UCSD-AML1 (cell line): ENCODE measurements at regions not wholly inside any gene's neighbourhood (a gene's known extent, or its start where the extent isn't known, plus 50 kb on each side); places are given as distances from the start of the nearest gene placed in this dataset.
"Not testable (repeated sequence)": the region's sequence is repeated elsewhere in the genome, so short reads cannot be mapped to it uniquely, and the experiment has no call there.

Source experiments
- DNase-seq: peaks from one replicate; lab custom pipeline; 2025; ENCODE audit not compliant: unreplicated experiment; lab: John Stamatoyannopoulos, UW

DNA sequence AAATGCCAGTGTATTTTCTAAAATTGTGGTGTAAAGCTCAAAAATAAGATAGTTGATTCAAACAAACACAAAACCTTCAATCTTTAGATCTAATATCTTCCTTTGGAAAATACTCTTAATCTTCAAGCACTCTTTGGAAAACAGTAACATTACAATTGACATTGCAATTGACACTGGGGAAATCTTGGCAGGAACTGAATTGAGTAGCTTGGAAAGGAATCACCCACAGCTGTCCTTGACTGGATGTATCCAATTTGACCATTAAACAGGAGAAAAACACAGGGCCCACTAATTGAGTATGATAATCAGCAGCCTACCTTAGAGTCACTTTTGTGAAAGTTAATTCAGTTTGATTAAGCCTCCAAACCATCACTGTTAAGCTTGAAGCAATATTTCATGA, 776.7 kb downstream of the DTWD2 start:
- no peak for DNase-seq

DNA sequence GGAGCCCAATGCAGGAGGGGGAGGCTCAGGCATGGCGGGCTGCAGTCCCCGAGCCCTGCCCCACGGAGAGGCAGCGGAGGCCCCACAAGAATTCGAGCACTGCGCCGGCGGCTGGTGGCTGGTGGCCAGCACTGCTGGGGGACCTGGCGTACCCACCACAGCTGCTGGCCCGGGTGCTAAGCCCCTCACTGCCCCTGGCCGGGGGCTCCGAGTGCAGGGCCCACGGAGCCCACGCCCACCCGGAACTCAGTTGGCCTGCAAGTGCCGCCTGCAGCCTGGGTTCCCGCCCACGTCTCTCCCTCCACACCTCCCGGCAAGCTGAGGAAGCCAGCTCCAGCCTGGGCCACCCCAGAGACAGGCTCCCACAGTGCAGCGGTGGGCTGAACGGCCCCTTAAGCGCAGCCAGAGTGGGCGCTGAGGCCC, 780.3 kb downstream of the DTWD2 start:
- no peak for DNase-seq

DNA sequence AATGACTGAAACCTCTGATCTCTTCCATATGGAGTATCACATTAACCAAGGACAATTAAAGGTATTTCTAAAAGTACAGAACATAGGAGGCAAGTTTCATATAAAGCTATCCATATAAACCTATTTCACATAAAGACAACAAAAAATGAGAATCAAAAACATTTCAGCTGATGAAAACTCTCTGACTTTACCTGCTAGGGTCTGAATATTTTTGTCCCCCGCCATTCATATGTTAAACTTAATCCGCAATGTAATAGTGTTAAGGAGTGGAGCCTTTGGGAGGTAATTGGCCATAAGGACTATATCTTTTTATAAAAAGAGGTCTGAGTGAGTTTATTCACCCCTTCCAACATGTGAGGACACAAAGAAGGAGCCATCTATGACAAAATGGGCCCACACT, 788.5 kb downstream of the DTWD2 start:
- DNase-seq: no peak

DNA sequence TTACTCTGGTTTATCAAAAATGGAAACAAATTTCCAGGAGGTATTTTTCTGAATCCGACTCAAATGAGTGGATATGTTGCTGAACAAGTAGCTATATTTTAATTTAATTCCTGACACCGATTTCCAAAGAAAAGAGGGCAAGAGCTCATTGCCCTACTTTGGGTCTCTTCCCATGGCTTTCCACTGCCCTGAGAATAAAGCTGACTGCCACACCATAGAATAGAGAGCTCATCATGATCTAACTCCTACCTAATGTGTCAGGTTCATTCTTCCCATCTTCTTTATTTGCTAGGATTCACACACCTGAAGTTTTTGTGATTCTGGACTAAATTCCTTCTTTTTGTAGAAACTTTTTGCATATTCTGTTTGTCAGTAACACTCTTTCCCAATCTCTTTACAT, 792.1 kb downstream of the DTWD2 start:
- no peak for DNase-seq

DNA sequence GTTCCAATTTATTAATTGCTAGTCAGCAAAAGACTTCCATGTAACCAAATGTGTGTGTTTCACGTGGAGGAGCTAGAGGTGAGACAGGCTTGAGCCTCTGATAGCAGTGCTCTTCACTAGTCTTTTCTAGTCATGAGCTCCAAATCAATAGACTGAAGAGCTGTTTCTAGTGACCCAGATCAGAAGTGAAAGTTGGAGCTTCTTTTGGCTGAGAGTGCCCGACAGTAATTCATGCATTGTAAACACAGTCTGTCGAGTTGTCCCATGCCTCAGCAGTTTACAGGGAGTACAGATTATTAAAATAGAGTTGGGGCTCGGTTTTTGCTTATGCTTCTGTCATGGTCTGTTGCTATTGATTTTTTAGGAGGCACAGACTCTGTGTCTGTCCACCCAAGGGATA, 793.1 kb downstream of the DTWD2 start:
- no peak for DNase-seq

DNA sequence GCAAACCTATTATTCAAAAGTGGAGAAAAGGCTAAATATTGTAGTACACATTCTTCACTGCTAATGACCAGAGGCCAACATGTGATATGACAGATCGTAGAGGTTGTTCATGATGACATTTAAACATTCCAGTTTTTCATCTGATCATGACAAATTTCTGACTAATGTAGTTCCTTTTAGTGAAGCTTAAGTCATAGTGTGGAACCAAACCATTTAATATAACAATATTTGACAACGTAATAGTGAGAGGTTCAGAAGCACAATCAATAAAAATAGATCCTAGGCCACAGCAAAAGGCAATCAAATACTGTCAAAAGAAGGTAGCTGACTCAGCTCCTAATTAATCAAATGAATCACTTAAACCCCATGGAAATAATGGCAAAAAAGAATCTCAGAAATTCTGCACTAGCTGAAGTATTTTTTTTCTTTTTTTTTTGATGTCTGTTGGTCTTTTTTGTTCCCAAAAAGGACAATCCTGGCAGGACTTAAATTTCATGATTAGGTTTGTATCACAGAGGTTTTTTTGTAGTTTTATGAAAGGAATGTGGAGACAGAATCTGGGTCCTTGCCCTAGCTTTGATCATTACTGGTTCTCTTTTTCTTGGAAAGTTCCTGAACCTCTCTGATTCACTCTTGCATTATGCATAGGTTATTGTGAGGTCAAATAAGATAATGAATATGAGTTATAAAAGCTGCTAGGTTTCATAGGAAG, 795.0 kb downstream of the DTWD2 start:
- no peak for DNase-seq

DNA sequence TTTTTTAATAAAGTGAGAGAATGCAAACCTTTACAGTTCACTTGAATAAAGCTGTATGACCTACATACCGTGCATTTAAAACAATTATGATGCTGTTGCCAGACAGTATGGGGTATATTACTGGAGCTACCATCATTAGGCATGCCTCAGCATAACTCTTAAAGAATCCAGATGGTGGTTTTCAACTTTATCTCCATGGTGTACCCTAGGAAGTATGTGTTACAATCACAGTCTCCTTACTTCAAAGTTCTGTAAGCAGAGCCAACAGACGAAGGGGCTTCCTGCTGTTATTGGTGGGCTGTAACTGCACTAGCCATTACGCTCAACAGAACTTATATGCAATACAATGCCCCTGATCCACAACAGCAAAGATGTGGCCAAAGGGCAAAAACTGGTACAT, 803.3 kb downstream of the DTWD2 start:
- DNase-seq: no peak

DNA sequence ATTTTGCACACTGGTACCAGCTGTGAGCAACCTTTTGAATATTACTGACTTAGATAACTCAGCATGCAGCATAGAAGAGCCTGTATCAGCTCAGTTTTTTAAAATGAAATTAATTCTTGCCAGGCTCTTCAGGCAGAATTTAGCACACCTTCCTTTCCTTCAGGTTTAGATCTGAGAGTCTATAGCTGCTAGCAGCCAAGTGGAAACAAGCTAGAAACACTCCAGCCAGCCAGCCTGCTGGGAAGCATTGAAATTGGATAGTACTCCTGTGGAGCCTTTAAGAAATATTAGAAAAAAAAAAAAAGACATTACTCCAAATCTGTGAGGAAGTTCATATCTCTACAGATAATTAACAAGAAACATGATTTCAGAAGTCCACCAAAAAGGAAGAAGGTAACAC, 812.2 kb downstream of the DTWD2 start:
- no peak for DNase-seq

DNA sequence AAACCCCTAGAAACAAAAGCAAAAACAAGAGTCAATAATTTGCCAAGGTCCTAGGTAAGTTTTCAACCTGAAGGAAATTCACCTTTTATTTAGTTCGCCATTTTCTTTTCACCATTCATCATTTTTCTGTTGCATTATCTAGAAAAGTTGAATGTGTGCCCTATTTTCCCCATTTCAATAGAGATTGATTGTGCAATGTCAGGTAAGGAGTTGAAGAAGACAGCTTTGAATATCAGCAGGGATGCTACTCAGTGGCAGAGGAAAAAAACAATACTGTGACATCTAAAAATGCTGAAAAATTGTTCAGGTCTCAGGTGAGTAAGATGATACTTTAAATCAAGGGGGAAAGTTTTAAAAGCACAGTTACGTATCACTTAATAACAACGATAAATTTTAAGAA, 813.7 kb downstream of the DTWD2 start:
- DNase-seq: no peak

DNA sequence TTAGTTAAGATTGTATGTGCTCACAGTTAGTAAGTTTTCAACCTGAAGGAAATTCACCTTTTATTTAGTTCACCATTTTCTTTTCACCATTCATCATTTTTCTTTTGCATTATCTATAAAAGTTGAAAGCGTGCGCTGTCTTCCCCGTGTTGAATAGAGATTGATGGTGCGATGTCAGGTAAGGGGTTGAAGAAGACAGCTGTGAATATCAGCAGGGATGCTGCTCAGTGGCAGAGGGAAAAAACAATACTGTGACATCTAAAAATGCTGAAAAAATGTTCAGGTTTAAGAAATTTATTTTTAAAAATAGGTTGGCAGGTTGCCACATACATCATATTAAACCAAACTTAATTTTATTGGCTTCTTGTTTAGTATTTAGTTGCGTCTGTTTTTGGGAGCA, 815.0 kb downstream of the DTWD2 start:
- no peak for DNase-seq

DNA sequence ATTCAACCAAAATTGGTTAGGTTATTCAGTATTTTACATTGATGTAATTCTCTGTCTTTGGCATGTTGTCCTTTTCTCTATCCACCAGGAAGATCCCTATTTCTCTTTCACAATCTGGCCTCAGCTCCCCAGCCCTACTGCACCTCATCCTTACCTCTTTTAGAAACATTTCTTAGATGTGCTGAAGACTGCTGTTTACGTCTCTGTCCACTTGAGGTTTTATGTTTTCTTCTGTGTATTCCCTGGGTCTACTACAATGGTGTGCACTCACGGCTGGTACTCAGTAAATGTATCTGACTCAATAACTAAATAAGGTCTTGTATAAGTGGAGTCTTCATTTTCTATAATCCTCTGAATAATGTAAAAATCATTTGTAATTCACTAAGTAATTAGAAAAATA, 822.7 kb downstream of the DTWD2 start:
- DNase-seq: no peak

DNA sequence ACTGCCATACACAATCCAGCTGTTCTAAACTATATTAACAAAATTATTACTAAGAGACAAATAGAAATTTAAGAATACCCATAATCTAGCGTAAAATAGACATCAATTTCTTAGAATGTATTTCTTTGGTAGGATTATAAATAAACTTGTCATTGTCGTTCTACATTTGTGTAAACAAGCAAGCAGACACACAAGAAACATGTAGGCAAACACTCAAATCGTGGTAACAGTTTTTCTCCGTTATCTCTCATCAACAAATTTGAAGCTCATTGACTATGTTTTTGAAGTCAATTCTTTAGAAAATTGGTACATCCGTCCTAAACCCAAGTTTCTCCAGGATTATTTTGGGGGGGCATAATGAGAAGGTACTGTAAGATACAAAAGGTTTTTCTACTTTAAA, 832.2 kb downstream of the DTWD2 start:
- DNase-seq: no peak

DNA sequence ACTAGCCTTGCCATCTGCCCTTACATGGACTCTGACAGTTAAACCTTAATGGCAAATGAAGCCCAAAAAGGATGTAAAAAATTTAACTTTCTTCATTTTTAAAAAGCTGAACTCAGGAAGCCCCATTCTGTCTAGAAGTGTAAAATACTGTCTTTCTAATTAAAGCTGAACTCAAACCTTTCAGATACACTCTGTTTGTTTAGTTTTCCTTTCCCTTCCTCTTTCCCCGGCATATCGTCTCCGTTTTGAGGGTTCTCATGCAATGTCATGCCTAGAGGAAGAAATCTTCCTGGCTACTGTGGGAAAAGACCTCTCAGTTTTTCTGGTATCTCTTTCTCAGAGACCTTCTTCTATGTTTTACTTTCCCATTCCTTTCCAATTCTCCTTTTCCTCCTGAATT, 841.5 kb downstream of the DTWD2 start:
- no peak for DNase-seq

DNA sequence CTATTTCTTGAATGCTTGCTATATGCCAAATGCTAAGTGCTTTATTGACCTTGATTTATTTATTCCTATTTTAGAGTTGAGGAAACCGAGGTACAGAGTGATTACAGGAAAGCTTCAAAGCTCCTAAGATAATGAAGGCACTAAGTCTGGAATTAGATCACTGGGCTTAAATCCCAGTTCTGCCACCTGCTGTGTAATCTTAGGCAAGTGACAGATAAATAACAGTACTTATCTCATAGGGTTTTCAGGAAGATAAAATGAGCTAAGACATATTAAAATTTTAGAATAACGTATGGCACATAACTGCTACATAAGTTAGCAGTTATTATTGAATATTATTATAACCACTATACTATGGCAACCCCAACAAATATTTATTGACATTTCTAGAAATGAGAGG, 843.8 kb downstream of the DTWD2 start:
- no peak for DNase-seq

DNA sequence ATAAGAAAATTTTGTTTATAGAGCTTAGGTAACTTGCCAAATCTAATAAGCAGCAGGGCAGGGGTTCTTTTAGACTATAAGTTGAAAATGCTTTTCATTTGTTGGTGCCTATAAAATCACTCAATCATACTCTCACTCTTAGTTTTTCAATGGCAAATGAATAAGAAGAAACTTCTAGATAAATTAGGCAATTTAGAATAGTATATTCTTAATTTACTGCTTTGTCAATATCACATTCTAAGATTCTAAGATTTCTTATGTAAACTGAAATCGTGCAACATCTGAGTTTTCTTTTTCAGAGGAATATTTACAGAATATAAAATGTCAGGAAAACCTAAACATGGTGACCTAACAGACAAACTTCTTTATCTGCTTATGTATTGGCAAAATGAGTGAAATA, 849.0 kb downstream of the DTWD2 start:
- DNase-seq: no peak

DNA sequence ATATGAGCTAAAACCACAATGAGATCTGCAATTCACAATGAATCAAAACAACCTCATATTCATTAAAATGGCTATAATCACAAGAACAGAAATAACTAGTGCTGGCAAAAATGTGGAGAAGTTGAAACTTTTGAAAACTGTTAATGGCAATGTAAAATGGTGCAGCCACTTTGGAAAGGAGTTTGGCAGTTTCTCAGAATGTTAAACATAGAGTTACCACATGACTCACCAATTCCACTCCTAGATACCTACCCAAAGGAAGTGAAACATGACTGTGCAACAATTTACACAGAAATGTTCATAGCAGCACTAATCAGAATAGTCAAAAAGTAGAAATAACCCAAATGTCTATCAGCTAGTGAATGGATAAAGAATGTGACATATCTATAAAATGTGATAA, 862.2 kb downstream of the DTWD2 start:
- DNase-seq: no peak

DNA sequence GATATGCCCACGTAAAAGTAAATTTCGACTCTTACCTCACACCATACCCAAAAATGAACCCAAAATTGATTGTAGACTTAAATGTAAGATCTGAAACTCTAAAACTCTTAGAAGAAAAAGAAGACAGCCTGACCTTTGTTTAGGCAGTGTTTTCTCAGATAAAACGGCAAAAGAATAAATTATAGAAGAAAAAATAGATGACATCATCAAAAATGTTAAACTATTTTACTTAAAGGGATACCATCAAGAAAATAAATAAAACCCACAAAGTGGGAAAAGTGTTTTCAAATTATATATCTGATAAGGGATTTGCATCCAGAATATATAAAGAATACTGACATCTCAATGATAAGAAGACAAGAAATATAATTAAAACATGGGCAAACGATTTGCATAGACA, 862.7 kb downstream of the DTWD2 start:
- DNase-seq: no peak

DNA sequence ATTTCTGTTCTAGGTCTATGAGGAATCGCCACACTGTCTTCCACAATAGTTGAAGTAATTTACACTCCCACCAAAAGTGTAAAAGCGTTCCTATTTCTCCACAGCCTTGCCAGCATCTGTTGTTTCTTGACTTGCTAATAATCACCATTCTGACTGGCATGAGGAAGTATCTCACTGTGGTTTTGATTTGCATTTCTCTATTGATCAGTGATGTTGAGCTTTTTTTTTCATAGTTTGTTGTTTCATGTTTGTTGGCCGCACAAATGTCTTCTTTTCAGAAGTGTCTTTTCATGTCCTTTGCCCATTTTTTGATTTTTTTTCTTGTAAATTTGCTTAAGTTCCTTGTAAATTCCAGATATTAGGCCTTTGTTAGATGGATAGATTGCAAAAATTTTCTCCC, 867.1 kb downstream of the DTWD2 start:
- no peak for DNase-seq

DNA sequence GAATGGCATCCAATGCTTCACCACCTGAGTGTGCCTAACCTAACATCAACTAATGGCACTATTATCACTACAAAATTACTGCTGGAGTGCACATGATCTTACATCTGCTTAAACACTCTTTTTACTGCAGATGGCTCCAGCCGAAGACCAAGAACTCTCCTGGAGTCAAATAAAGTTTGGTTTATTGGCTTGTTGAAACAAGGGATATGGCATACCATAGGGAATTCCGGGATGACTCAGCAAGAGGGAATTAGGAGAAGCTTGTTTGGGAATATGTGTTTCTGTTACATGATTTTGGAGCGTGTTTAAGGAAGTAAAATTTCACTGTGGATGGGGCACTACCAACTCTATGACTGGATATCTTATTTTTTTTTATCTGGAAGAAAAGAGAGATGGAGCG, 872.6 kb downstream of the DTWD2 start:
- DNase-seq: no peak

DNA sequence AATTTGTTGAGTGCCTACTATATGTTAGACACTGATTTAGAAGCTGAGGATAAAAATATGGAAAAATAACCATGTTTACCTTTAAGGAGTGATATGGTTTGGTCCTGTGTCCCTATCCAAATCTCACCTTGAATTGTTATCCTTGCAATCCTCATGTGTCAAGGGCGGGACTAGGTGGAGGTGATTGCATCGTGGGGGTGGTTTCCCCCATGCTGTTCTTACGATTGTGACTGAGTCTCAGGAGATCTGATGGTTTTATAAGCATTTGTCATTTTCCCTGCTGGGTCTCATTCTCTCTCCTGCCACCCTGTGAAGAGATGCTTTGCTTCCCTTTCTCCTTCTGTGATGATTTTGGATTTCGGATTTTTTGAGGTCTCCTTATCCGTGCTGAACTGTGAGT, 876.4 kb downstream of the DTWD2 start:
- no peak for DNase-seq

DNA sequence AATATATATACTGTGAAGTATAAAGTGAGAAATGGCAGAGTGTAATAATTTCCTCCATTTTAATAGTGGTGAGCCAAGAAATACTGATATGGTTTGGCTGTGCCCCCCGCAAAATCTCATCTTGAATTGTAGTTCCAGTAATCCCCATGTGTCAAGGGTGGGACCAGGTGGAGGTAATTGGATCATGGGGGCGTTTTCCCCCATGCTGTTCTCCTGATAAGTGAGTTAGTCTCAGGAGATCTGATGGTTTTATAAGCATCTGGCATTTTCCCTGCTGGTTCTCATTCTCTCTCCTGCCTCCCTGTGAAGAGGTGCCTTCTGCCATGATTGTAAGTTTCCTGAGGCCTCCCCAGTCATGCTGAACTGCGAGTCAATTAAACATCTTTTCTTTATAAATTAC, 881.1 kb downstream of the DTWD2 start:
- DNase-seq: not testable (repeated sequence)

DNA sequence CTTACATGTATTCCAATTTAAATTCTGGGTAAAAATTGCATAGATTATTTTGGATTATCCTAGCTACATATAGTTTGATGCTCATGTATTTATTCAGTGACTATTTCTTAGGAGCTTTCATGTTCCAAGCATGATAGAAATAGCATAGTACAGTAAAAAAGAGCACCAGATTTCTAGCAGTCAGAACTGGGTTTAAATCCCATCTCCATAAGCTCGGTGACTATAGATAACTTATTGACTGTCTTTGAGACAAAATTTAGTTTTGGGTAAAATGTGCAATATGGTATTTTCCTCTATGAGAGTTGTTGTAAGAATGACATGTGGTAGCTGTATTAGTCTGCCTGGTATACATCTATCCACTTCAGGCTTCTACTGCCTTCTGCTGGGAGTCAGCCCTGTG, 889.6 kb downstream of the DTWD2 start:
- no peak for DNase-seq

DNA sequence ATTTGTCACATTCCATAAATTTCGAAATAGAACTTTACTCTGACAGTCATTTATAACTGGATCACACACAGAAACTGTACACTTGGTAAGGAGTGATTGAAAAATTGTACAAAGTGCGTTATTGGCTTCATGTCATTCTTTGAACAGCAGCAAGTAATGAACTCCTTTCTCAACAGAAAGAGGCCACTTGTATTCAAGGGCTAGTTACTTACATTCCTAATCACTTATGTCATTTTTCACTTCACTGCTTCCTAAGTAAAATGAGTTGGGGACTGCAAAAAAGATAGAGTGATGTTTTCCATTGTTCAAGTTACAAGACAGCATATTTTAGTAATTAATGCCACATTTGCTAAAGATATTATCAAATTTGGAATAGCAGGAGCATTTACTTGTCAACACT, 893.2 kb downstream of the DTWD2 start:
- no peak for DNase-seq

DNA sequence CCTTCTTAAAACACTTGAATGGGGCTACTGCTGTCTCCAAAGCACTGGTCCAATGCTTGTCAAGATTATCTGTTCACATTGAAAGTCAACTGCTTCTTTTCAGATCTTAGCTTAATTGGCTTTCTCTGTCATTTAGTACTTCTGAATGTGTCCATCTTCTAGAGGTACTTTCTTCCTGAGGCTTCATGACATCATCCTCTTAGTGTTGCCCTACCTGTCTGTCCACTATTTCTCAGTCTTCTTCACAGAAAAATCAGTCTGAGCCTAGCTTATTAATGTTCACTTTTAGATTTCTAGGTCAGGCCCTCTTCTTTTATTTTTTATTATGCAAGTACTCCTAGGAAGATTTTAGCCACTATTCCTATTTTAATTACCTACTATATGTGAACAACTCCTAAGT, 899.9 kb downstream of the DTWD2 start:
- DNase-seq: no peak
